ENCODE measurements at regions not wholly inside any gene's neighbourhood (a gene's known extent, or its start where the extent isn't known, plus 50 kb on each side); places are given as distances from the start of the nearest gene placed in this dataset.

DNA sequence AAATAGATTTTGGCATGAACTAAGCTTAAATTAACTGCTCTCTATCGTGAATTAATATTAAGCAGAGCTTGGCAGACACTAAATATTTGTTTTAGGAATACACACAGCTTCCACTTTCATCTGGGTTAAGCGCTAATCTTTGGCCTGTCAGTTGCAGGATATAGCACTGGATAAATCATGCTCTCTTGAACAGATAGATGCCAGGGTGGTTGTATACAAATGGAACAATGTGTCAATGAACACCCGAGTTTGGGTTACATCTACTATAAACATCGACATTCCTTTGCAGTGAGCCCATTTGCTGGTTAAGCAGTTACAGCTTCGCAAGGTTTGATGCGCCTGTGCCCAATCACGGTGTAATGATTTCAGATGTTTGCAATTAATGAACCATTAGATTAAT, 338.2 kb upstream of the ZFP64 start:
- TF ChIP-seq, protein P1, sequence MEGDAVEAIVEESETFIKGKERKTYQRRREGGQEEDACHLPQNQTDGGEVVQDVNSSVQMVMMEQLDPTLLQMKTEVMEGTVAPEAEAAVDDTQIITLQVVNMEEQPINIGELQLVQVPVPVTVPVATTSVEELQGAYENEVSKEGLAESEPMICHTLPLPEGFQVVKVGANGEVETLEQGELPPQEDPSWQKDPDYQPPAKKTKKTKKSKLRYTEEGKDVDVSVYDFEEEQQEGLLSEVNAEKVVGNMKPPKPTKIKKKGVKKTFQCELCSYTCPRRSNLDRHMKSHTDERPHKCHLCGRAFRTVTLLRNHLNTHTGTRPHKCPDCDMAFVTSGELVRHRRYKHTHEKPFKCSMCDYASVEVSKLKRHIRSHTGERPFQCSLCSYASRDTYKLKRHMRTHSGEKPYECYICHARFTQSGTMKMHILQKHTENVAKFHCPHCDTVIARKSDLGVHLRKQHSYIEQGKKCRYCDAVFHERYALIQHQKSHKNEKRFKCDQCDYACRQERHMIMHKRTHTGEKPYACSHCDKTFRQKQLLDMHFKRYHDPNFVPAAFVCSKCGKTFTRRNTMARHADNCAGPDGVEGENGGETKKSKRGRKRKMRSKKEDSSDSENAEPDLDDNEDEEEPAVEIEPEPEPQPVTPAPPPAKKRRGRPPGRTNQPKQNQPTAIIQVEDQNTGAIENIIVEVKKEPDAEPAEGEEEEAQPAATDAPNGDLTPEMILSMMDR (conservative IDR thresholded peaks at IDR 0.05; ENCODE audit: low read depth, low read length), result no peak
- TF ChIP-seq EZH2 (IDR thresholded peaks at IDR 0.05; ENCODE audit: low read length, unreplicated experiment) (no peak), EZH2phosphoT487 (IDR thresholded peaks at IDR 0.05; ENCODE audit: borderline replicate concordance, low read length) (no peak)
